Stimulated activated naive CD8-positive, alpha-beta T cell treated with anti-CD3 and anti-CD28 coated beads, Interleukin-15, amount 100 ng/mL, for 72 hours (primary cell): ENCODE measurements at regions not wholly inside any gene's neighbourhood (a gene's known extent, or its start where the extent isn't known, plus 50 kb on each side); places are given as distances from the start of the nearest gene placed in this dataset.

ENCODE experiments used
- ATAC-seq: fragments of 150-1000 bp; cut with Tn5 transposase; 2 replicates; pipeline ENCODE4 v1.10.0; 2021; ENCODE audit warnings: mild to moderate bottlenecking, moderate library complexity
- DNase-seq, 2 donors: peaks; one replicate each; pipeline ENCODE4 v3.0.0; 2021 to 2022
- H3K27ac Mint-ChIP-seq, 2 donors: one replicate each; pipeline ENCODE4 v1.8.0; 2022; ENCODE audit warnings: mild to moderate bottlenecking in 2 of 2, mixed read lengths in 2 of 2, moderate library complexity in 2 of 2
- H3K27me3 Mint-ChIP-seq: one replicate; pipeline ENCODE4 v1.8.0; 2022; ENCODE audit warnings: mixed read lengths
- H3K4me1 Mint-ChIP-seq: one replicate; pipeline ENCODE4 v1.8.0; 2022; ENCODE audit warnings: mild to moderate bottlenecking, mixed read lengths
- H3K4me3 Mint-ChIP-seq, 2 donors: one replicate each; pipeline ENCODE4 v1.8.0; 2022; ENCODE audit warnings: mild to moderate bottlenecking in 2 of 2, mixed read lengths in 2 of 2, moderate library complexity in 1 of 2
- H3K9me3 Mint-ChIP-seq, 2 donors: one replicate each; pipeline ENCODE4 v1.8.0; 2022; ENCODE audit warnings: mixed read lengths in 2 of 2

DNA sequence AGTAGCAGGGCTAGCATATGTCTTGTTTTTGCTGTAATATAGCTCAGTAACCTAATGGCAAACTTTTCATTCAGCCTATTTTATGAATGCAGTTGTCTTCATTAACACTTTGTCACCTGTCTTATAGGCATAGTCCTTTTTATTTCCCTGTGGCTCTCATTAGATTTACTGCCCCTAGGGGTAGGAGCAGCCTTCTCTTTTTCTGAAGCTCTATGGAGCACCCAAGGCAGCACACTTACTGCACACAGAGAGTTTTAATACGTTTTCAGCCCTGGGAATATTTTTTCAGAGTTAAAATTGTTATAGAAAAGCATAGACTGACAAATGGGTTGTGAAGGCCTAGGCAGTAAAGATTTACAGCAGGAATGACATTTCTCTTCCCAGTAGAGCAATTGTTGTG lies 406.8 kb downstream of the TMA16 start:
- Mint-ChIP-seq H3K27me3 (no peaks in the 10 kb centered on the region), H3K4me1 (no peaks in the 10 kb centered on the region), H3K9me3 (peaks cover 6 to 8% of the 10 kb centered on the region in 2 donors), H3K27ac (no peak overlapping the region), H3K4me3 (no peak overlapping the region)
- DNase-seq (no peak), ATAC-seq (no peak)

DNA sequence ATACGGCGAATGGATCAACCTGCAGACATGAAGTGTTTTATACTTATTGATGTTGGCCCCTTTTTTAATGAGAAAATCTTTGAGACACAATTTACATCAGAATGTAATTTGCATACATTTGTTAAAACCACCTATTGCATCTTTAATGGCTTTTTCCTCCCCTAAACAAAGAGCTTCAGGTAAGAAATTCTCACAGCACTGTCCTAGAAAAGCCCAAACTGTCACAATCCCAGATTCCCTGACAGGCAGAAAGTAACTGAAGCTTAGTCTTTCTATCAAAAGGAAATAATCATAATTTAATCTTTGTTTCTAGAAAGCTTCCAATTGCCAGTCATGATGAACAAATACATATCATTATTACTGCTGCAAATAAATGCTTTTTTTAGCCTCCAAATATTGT lies 407.9 kb downstream of the TMA16 start:
- Mint-ChIP-seq H3K4me1 (no peaks in the 10 kb centered on the region), H3K4me3 (no peak overlapping the region), H3K9me3 (peaks cover under 1 to 2% of the 10 kb centered on the region in 2 donors), H3K27me3 (no peaks in the 10 kb centered on the region), H3K27ac (no peak overlapping the region)
- ATAC-seq (no peak), DNase-seq (no peak)

DNA sequence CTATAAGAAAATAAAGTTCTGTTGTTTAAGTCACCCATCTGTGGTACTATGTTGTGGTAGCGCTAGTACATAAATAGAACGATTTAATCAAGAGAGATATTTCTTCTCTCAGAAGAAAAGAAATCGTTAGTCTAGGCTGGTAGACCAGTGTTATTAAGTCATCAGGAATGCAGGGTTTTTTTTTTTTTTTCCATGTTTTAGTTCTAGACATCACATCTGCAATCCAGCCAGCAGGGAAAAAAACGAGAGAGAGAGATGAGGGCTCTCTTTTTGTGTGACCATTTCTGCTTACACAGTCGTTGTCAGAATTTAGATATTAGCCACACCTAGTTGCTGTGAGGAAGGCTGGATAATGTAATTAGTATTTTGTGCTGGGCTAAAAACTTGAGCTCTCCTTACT lies 417.4 kb downstream of the TMA16 start:
- Mint-ChIP-seq H3K9me3 (no peaks in the 10 kb centered on the region), H3K27ac (no peak overlapping the region), H3K4me1 (no peaks in the 10 kb centered on the region), H3K27me3 (no peaks in the 10 kb centered on the region), H3K4me3 (no peak overlapping the region)
- ATAC-seq (no peak), DNase-seq (no peak)

DNA sequence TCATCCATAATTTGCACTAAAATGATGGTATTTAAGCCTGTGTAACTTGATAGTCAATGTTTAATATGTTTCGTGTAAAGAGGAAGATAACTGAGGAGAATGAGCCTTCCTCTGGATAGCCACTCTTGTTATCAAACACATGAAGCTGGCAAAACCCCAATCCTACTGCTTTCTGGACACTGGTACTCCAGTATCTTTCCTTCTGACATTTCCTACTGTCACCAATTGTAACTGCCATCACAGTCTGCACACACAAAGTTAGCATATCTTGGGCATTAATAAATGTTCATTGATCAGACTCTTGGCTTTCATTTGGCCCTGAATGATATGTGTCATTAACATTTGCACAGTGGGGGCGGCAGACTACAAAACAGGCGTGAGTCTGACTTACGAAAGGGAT lies 419.1 kb downstream of the TMA16 start:
- no peak for ATAC-seq
- Mint-ChIP-seq H3K4me3 (no peak overlapping the region), H3K27ac (no peak overlapping the region)

DNA sequence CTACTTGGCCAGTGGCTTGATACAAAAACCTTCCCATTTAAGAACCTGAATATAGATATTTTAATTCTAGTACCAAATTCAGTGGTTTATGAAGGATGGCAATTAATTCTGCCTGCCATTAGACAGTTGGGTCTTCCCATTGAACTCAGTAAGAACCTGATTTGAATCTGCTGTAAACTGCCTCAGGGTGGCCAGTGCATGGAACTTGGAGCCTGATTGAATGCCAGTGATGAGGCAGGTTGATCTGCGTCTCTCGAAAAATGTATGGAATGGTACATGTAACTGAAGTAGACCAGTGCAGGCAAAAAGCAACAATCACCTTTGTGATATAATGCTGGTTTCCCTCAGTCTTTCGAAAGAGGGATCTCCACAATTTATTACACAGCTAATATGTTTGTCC lies 421.4 kb downstream of the TMA16 start:
- ATAC-seq: no peak
- no peak overlapping the region for H3K4me3 Mint-ChIP-seq
- no peaks in the 10 kb centered on the region for H3K4me1 Mint-ChIP-seq
- no peak overlapping the region for H3K27ac Mint-ChIP-seq
- no peaks in the 10 kb centered on the region for H3K27me3 Mint-ChIP-seq
- H3K9me3 Mint-ChIP-seq: no peaks in the 10 kb centered on the region
- no peak for DNase-seq

More for the DNA sequence above, 419.1 kb downstream of the TMA16 start:
- DNase-seq: no peak
- no peaks in the 10 kb centered on the region for H3K27me3 Mint-ChIP-seq
- H3K9me3 Mint-ChIP-seq: no peaks in the 10 kb centered on the region
- H3K4me1 Mint-ChIP-seq: no peaks in the 10 kb centered on the region

DNA sequence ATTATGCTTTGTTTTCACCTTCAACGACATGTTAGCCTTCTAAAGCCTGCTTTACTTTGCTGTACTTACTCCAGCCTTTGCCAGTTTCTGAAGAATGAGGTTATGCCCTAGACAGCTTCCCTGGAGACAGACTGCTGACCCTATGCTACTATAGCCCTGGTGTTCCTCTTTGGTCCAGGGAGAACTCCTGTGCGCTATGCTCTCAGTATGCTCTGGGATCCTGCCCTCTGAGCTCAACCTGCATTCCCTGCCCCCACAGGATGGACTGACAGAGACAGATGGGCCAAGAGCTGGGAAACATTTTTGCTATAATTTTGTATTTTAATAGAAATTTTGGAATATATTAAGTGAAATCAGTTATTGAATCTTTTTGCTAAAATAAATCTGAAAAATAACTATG lies 425.9 kb downstream of the TMA16 start:
- H3K4me1 Mint-ChIP-seq: no peaks in the 10 kb centered on the region
- ATAC-seq: no peak
- H3K27me3 Mint-ChIP-seq: no peaks in the 10 kb centered on the region
- H3K9me3 Mint-ChIP-seq: no peaks in the 10 kb centered on the region
- no peak overlapping the region for H3K27ac Mint-ChIP-seq
- no peak for DNase-seq
- H3K4me3 Mint-ChIP-seq: no peak overlapping the region

DNA sequence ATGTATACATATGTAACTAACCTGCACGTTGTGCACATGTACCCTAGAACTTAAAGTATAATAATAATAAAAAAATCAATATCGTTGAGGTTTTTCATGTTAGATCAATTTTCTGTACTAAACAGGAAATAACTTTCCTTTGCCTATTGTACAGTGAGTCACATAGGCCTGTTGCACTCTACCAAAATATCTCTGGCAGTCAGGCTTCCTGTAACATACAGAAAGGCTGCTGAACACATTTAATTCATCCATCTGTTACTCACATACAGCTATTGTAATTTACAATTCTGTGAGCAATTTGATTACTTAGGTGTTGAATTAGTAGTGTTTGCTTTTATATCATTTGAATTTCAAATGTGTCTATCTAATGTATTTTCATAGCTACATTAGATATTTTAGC lies 427.8 kb downstream of the TMA16 start:
- H3K4me1 Mint-ChIP-seq: no peaks in the 10 kb centered on the region
- no peaks in the 10 kb centered on the region for H3K9me3 Mint-ChIP-seq
- no peak overlapping the region for H3K27ac Mint-ChIP-seq
- ATAC-seq: no peak
- H3K4me3 Mint-ChIP-seq: no peak overlapping the region
- H3K27me3 Mint-ChIP-seq: no peaks in the 10 kb centered on the region
- no peak for DNase-seq

DNA sequence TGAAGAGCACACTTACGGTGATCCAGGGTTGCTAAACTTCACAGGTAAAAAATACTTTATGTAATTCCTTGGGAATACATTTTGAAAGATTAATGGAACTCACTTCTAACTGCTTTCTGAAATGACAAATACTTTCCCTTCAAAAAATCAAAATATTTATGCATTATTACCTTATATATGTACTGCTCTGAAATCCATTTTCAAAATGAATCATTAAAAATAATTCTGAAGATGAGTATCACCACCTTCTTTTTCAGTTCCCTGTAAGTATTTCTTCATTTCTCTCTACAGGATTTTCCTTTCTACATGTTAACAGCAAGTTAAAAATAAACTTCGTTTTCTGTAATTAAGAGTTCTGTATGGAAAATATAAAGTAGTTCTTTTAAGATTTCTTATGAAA lies 428.6 kb downstream of the TMA16 start:
- Mint-ChIP-seq H3K27me3 (no peaks in the 10 kb centered on the region), H3K4me3 (no peak overlapping the region), H3K9me3 (no peaks in the 10 kb centered on the region), H3K27ac (no peak overlapping the region), H3K4me1 (no peaks in the 10 kb centered on the region)
- DNase-seq (no peak), ATAC-seq (no peak)

DNA sequence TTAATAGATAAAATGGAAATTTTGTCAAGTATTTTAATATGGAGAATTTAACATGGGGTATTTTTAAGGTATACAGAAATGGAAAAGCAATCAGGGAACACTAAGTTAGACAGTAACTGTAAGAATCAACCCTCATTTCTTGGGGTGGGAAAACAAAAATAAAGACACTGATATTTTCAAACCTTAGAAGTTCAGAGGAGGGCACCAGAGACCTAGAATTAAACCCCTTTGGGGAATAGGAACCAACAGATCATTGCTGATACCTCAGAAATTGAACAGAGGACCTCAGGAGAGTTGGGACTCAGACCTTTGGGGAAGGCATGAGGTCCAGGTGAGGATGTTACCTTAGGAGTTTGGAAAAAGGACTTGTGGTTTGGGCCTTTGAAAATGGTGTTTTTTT lies 435.6 kb downstream of the TMA16 start:
- Mint-ChIP-seq H3K4me3 (no peak overlapping the region), H3K4me1 (no peaks in the 10 kb centered on the region), H3K27me3 (no peaks in the 10 kb centered on the region), H3K27ac (no peak overlapping the region), H3K9me3 (peaks cover 0 to 5% of the 10 kb centered on the region in 2 donors)
- no peak for DNase-seq
- ATAC-seq: no peak

DNA sequence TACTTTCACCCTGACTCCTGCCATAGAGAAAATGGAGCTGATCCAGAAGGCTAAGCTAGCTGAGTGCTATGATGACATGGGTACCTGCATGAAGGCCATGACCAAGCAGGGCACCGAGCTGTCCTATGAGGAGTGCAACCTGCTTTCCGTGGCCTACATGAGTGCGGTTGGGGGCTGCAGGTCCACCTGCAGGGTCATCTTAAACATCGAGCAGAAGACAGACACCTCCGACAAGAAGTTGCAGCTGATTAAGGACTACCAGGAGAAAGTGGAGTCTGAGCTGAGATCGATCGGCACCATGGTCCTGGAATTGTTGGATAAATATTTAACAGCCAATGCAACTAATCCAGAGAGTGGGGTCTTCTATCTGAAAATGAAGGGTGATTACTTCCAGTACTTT lies 438.0 kb downstream of the TMA16 start:
- no peaks in the 10 kb centered on the region for H3K27me3 Mint-ChIP-seq
- H3K4me3 Mint-ChIP-seq: no peak overlapping the region
- H3K27ac Mint-ChIP-seq: no peak overlapping the region
- H3K4me1 Mint-ChIP-seq: no peaks in the 10 kb centered on the region
- no peak for DNase-seq
- ATAC-seq: no peak
- peaks cover 0 to 9% of the 10 kb centered on the region in 2 donors for H3K9me3 Mint-ChIP-seq

DNA sequence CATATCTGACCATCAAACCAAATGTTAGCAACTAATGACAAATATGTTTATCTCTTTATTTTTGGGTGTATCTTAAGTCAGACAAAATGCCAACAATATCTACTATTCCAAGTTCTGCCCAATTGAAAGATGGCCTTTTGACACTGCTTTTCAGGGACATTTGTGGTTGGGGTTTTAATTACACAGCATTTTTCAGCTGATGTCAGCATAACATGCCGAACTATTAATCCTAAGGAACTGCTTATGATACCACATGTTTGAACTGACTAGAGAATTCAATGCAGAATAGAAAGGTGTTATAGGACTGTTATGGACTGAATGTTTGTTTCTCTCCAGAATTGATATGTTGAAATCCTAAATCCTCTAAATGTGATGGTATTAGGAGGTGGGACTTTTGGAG lies 445.1 kb downstream of the TMA16 start:
- Mint-ChIP-seq H3K4me3 (no peak overlapping the region), H3K27ac (no peak overlapping the region), H3K4me1 (no peaks in the 10 kb centered on the region), H3K9me3 (peaks cover 0 to 14% of the 10 kb centered on the region in 2 donors), H3K27me3 (no peaks in the 10 kb centered on the region)
- DNase-seq: no peak
- ATAC-seq: no peak

DNA sequence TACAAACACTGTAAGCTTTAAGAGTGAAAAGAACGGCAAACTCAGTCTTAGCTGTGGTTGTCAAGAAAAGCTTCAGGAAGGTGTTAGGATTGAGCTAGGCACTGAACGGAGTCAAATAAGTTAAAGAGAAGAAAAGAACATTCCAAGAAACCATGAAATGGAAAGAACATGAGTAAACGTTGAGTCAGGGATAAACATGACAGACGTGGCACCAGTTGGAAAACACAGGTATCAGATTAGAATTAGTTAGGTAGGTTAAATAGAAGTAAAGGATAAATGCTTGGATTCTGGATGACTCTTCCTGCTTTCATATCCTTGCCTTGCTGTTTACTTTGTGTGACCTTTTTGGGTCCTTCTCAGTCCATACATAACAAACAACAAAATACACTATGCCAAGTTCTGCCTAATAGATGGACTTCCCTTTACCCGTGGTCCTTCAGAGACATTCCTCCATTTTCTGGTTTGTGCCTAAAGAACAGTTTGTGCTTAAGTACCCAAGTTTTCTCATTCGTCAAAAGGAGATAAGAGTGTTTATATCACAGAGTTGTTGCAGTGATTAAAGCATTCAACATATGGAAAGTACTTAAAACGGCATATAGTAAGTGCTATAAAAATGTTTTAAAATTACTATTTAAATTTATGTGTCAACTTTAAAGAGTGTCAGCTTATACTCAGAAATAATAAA lies 446.9 kb downstream of the TMA16 start:
- no peak for ATAC-seq
- Mint-ChIP-seq H3K27me3 (no peaks in the 10 kb centered on the region), H3K4me3 (no peak overlapping the region)

DNA sequence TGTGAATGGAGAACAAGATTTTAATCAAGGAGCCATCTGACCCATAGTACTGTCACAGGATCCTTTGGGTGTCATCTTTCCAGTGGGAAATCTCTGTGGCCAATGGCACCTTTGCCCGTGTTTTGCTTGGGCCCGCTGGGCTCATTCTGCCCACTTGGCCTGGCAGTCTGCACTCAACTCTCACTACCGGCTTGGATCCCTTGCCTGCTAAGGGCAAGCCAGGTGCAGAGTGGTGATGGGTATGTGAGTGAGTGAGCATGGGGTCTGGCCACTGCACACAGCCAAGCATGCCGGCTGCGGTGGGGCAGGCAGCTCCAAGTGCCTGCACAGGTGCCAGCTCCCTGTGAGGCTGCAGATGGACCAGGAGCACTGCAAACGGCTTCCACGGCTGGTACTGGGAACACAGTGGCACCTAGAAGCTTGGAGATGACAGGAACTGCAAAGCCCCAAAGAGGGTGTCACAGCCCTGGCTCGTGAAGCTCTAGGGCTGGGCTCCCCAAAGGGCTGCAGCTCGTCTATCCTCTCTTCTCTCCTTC lies 454.5 kb downstream of the TMA16 start:
- no peaks in the 10 kb centered on the region for H3K27me3 Mint-ChIP-seq
- ATAC-seq (no peak), DNase-seq (no peak)
- no peak overlapping the region for H3K4me3 Mint-ChIP-seq
- H3K9me3 Mint-ChIP-seq: peaks cover 0 to 5% of the 10 kb centered on the region in 2 donors
- no peak overlapping the region for H3K27ac Mint-ChIP-seq
- no peaks in the 10 kb centered on the region for H3K4me1 Mint-ChIP-seq

More for the DNA sequence above, 446.9 kb downstream of the TMA16 start:
- Mint-ChIP-seq H3K4me1 (no peaks in the 10 kb centered on the region), H3K9me3 (peaks cover 0 to 7% of the 10 kb centered on the region in 2 donors), H3K27ac (no peak overlapping the region)
- DNase-seq: no peak

DNA sequence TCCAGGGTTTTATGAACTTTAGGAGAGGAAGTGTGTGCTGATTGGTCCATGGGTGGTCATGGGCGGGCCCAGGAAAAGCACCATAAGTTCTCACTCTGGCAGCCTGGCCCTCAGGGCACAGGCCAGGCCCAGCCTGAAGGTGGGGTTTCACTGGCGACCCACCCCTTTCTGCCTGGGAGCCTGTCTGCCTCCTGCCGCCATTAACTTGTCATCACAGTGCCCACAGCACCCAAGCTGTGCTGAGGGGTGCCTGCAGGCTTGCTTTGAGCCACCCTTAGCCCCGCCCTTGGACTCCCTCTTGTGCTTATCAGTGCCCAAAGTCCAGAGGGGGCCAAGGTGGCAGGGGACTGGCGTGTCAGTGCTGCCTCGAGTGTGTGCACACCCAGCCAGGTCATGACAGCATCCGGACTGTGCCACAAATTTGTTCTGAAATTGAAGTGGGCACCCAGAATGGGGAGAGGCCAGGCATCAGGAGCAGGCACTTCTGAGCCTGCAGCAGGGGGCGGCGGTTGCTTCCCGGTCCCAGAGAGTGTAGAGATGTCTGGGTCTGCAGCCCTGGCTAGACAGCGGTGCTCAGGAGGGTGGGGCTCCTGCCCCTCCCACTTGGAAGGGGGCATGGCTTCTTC lies 455.6 kb downstream of the TMA16 start:
- DNase-seq: no peak
- no peaks in the 10 kb centered on the region for H3K27me3 Mint-ChIP-seq
- H3K9me3 Mint-ChIP-seq: peaks cover 0 to 5% of the 10 kb centered on the region in 2 donors
- no peak overlapping the region for H3K4me3 Mint-ChIP-seq
- H3K4me1 Mint-ChIP-seq: no peaks in the 10 kb centered on the region
- H3K27ac Mint-ChIP-seq: no peak overlapping the region
- ATAC-seq: no peak

DNA sequence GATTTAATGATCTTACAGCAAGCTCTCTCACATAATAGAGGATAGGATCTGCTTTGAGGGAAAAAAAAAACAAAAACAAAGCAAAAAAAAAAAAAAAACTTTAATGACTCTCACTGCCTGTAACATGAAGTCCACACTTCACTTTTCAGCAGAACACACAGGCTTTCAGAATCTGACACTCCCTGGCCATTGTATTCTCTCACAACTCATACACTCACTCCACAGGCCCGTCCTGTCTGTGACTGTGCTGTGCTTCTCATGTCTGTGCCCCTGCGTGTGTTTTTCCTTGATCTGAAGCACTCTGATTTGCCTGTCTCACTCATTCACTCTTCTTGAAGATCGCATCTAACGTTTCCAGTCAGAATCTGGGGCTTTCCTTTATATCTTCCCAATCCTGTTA lies 460.8 kb downstream of the TMA16 start:
- Mint-ChIP-seq H3K4me1 (no peaks in the 10 kb centered on the region), H3K9me3 (no peaks in the 10 kb centered on the region), H3K4me3 (no peak overlapping the region), H3K27me3 (no peaks in the 10 kb centered on the region), H3K27ac (no peak overlapping the region)
- ATAC-seq (no peak), DNase-seq (no peak)

DNA sequence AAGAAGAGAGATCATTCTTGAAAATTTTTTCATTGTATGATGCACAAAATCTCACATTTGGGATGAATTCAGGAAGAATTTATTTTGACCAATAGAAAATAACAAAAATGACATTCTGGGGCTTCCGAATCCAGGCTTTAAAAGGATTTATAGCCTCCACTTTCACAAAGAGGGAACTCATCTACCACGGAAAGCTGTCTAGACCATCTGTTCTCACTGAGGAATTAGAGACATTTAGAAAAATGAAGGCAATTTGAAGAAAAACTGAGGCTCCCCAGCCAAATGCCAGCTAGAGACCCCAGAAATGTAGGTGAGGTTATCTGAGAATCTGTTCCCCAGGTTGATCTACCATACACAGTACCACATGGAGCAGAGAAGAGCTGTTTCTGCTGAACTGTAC lies 464.3 kb downstream of the TMA16 start:
- no peak overlapping the region for H3K27ac Mint-ChIP-seq

DNA sequence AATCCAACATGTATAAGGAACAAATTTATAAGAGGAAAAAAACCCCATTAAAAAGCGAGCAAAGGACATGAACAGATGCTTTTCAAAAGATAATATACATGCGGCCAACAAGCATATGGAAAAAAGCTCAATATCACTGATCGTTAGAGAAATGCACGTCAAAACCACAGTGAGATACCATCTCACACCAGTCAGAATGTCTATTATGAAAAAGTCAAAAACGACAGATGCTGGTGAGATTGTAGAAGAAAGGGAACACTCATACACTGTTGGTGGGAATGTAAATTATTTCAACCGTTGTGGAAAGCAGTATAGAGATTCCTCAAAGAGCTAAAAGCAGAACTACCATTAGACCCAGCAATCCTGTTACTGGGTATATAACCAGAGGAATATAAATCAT lies 465.4 kb downstream of the TMA16 start:
- Mint-ChIP-seq H3K4me3 (no peak overlapping the region), H3K4me1 (no peaks in the 10 kb centered on the region), H3K9me3 (peaks cover 0 to 5% of the 10 kb centered on the region in 2 donors), H3K27me3 (no peaks in the 10 kb centered on the region), H3K27ac (no peak overlapping the region)
- no peak for ATAC-seq
- DNase-seq: no peak

More for the DNA sequence above, 464.3 kb downstream of the TMA16 start:
- ATAC-seq (no peak), DNase-seq (no peak)
- H3K27me3 Mint-ChIP-seq: no peaks in the 10 kb centered on the region
- H3K9me3 Mint-ChIP-seq: no peaks in the 10 kb centered on the region
- no peaks in the 10 kb centered on the region for H3K4me1 Mint-ChIP-seq
- no peak overlapping the region for H3K4me3 Mint-ChIP-seq
